BLaER1 treated with 17β-estradiol and CSF1 and Interleukin-3, amounts not matched to agents 10 nM and 100 nM (cell line): ENCODE measurements at regions not wholly inside any gene's neighbourhood (a gene's known extent, or its start where the extent isn't known, plus 50 kb on each side); places are given as distances from the start of the nearest gene placed in this dataset.
"Not testable (repeated sequence)": the region's sequence is repeated elsewhere in the genome, so short reads cannot be mapped to it uniquely, and the experiment has no call there.

Experiments used
- H3K27ac ChIP-seq, 11 experiments: shearing (Covaris generic); formaldehyde crosslinking; 2 replicates each; pipeline ENCODE4 v1.8.1; 2022
- H3K27me3 ChIP-seq, 11 experiments: shearing (Covaris generic); formaldehyde crosslinking; 2 replicates each; pipeline ENCODE4 v1.8.1; 2022
- H3K36me3 ChIP-seq, 11 experiments: shearing (Covaris generic); formaldehyde crosslinking; 2 replicates each; pipeline ENCODE4 v1.8.1; 2022
- H3K4me1 ChIP-seq, 10 experiments: shearing (Covaris generic); formaldehyde crosslinking; 2 replicates each; pipeline ENCODE4 v1.8.1; 2022
- H3K4me2 ChIP-seq, 11 experiments: shearing (Covaris generic); formaldehyde crosslinking; 2 replicates each; pipeline ENCODE4 v1.8.1; 2022
- H3K4me3 ChIP-seq, 10 experiments: shearing (Covaris generic); formaldehyde crosslinking; 2 replicates each; pipeline ENCODE4 v1.8.1; 2022
- H3K9ac ChIP-seq, 11 experiments: shearing (Covaris generic); formaldehyde crosslinking; 2 replicates each; pipeline ENCODE4 v1.8.1; 2022
- H3K9me3 ChIP-seq, 11 experiments: shearing (Covaris generic); formaldehyde crosslinking; replicated peaks in 1 of 11; 2 replicates each; pipeline ENCODE4 v1.8.1; 2022
- H4K20me1 ChIP-seq, 11 experiments: shearing (Covaris generic); formaldehyde crosslinking; 2 replicates each; pipeline ENCODE4 v1.8.1; 2022
- Cebpa-rat ChIP-seq, 11 experiments: shearing (Covaris generic); IDR thresholded peaks; 2 replicates each; pipeline ENCODE4 v1.8.1; 2022

DNA sequence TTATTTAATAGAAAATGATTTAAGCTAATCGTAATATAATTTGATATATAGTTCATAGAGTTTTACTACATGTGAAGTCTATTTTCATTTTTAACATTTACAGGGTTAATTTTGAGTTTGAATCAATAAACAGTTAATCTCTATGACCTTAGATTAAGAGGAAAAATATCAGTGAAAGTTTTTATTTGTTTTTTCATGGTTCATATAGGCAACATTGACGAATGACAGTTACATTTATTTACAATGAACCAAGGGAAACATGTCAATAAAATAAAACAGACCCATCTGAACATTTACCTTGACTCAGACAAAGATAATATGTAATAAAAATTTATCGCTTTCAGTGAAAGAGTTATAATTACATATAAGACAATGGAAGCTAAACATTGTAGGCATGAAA is 346.6 kb upstream of the SLITRK5 start:
- H3K4me2 ChIP-seq: no peak overlapping the region
- H3K4me1 ChIP-seq: no peaks in the 10 kb centered on the region
- H3K36me3 ChIP-seq: no peaks in the 10 kb centered on the region
- H3K27ac ChIP-seq: no peak overlapping the region
- H3K9me3 ChIP-seq: 0 out of 22 replicates have a peak, but pooled peaks cover 0 to 3% (median 0%) of the 10 kb centered on the region in 11 experiments
- no peak for TF ChIP-seq Cebpa-rat (IDR thresholded peaks at IDR 0.05)
- no peaks in the 10 kb centered on the region for H4K20me1 ChIP-seq
- H3K27me3 ChIP-seq: no peaks in the 10 kb centered on the region
- H3K4me3 ChIP-seq: no peak overlapping the region
- no peak overlapping the region for H3K9ac ChIP-seq

DNA sequence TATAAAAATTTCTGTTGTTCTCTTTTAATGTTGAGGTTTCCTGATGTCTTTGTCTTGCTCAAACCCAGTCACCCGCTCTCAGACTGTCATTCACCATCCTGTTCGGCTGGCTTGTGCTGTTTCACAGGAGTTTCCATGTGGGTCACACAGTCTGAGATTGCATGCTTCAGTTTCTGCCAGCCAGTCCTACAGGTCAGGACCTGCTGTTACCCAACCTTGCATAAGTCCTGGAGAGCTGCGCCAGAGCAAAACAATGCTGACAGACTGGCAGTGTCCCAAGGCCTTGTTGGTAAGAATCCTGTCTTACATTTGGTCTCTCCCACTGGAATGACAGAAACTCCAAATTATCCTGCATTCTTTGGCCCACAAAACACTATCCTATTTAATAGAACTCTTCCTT is 340.0 kb upstream of the SLITRK5 start:
- Histone ChIP-seq H3K9ac (no peak overlapping the region), H3K4me2 (no peak overlapping the region), H4K20me1 (no peaks in the 10 kb centered on the region), H3K4me1 (no peaks in the 10 kb centered on the region), H3K27me3 (no peaks in the 10 kb centered on the region), H3K36me3 (no peaks in the 10 kb centered on the region), H3K9me3 (peaks cover 0 to 20% (median 5%) of the 10 kb centered on the region in 11 experiments; a peak in 9 of 22 replicates), H3K4me3 (no peak overlapping the region), H3K27ac (no peak overlapping the region)
- no peak for TF ChIP-seq Cebpa-rat (IDR thresholded peaks at IDR 0.05)

GRCh38 chr13:87333599-87333998 is 337.6 kb upstream of the SLITRK5 start:
- no peaks in the 10 kb centered on the region for H3K4me1 ChIP-seq
- peaks cover 0 to 20% (median 5%) of the 10 kb centered on the region in 11 experiments; a peak in 9 of 22 replicates for H3K9me3 ChIP-seq
- H3K27ac ChIP-seq: no peak overlapping the region
- no peak overlapping the region for H3K4me2 ChIP-seq
- H3K36me3 ChIP-seq: no peaks in the 10 kb centered on the region
- no peaks in the 10 kb centered on the region for H4K20me1 ChIP-seq
- H3K9ac ChIP-seq: no peak overlapping the region
- no peak overlapping the region for H3K4me3 ChIP-seq
- TF ChIP-seq Cebpa-rat (IDR thresholded peaks at IDR 0.05): no peak
- no peaks in the 10 kb centered on the region for H3K27me3 ChIP-seq

- no peaks in the 10 kb centered on the region for H3K4me1 ChIP-seq
- H3K4me2 ChIP-seq: no peak overlapping the region
- H3K9ac ChIP-seq: no peak overlapping the region
- no peaks in the 10 kb centered on the region for H3K27me3 ChIP-seq
- TF ChIP-seq Cebpa-rat (IDR thresholded peaks at IDR 0.05): no peak
- no peak overlapping the region for H3K27ac ChIP-seq
- no peak overlapping the region for H3K4me3 ChIP-seq
- H3K36me3 ChIP-seq: no peaks in the 10 kb centered on the region
- no peaks in the 10 kb centered on the region for H4K20me1 ChIP-seq
- peaks cover 0 to 20% (median 5%) of the 10 kb centered on the region in 11 experiments; a peak in 9 of 22 replicates for H3K9me3 ChIP-seq
Observed at GRCh38 chr13:87334176-87334575, 337.0 kb upstream of the SLITRK5 start.

DNA sequence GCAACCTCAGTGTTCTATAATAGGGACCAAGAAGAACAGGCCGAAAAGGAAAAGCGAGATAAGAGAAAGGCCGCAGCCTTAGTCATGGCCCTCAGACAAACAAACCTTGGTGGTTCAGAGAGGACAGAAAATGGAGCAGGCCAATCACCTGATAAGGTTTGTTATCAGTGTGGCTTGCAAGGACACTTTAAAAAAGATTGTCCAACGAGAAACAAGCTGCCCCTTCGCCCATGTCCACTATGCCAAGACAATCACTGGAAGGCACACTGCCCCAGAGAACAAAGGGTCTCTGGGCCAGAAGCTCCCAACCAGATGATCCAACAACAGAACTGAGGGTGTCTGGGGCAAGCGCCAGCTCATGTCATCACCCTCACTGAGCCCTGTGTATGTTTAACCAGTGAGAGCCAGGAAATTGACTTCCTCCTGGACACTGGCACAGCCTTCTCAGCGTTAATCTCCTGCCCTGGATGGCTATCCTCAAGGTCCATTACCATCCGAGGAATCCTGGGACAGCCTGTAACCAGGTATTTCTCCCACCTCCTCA is 334.8 kb upstream of the SLITRK5 start:
- not testable (repeated sequence) for H3K4me1 ChIP-seq, H3K27ac ChIP-seq, H4K20me1 ChIP-seq, H3K9ac ChIP-seq, H3K4me2 ChIP-seq, H3K36me3 ChIP-seq, H3K4me3 ChIP-seq, H3K27me3 ChIP-seq
- H3K9me3 ChIP-seq: peaks cover 0 to 20% (median 5%) of the 10 kb centered on the region in 11 experiments; a peak in 9 of 22 replicates

DNA sequence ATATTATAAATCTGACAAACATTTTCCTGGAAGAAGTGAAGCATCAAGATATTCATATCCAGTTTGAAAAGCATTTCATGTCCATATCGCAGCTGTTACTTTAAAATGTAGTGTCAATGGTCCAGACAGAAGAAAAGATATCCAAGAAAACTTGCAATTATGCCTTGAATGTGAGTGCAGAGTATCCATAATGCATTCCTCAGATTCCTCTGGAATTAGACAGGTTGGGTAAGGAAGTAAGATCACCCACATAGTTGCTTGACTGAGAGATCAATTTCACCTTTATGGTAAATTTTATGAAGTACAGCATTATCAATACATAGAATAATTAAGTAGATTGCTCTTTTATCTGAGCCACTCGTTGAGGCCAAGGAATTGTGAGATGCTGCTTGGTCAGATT is 327.0 kb upstream of the SLITRK5 start:
- Histone ChIP-seq H3K4me1 (no peaks in the 10 kb centered on the region), H3K36me3 (no peaks in the 10 kb centered on the region), H3K27me3 (no peaks in the 10 kb centered on the region), H3K27ac (no peak overlapping the region), H4K20me1 (no peaks in the 10 kb centered on the region), H3K4me3 (no peak overlapping the region), H3K9ac (no peak overlapping the region), H3K9me3 (no peaks in the 10 kb centered on the region), H3K4me2 (no peak overlapping the region)
- TF ChIP-seq Cebpa-rat (IDR thresholded peaks at IDR 0.05): no peak

DNA sequence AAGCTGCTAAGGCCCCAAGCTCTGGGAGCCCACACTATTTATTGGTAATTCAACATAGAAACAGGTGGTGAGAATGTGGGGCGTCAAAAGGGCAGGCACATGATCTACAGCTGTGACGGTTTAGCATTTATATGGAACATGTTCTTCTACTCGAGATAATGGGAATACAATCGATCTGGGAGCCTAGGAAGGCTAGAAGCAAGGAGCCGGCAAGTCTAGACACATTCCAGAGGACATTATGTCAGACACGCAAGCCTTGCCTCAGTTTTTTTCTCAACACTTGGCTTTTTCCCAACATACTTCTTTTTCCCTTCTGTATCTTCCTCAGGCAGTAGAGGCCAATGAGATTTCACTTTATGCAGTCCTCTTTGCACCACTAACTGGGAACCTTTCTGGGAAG is 315.7 kb upstream of the SLITRK5 start:
- Histone ChIP-seq H3K4me2 (no peak overlapping the region), H3K27me3 (no peaks in the 10 kb centered on the region), H3K9me3 (peaks cover 0 to 8% (median 0%) of the 10 kb centered on the region in 11 experiments; a peak in 2 of 22 replicates), H4K20me1 (no peaks in the 10 kb centered on the region), H3K4me3 (no peak overlapping the region), H3K27ac (no peak overlapping the region), H3K9ac (no peak overlapping the region), H3K36me3 (no peaks in the 10 kb centered on the region), H3K4me1 (no peaks in the 10 kb centered on the region)
- no peak for TF ChIP-seq Cebpa-rat (IDR thresholded peaks at IDR 0.05)

GRCh38 chr13:87356314-87356713 is 314.9 kb upstream of the SLITRK5 start:
- Histone ChIP-seq H4K20me1 (no peaks in the 10 kb centered on the region), H3K4me1 (no peaks in the 10 kb centered on the region), H3K27ac (no peak overlapping the region), H3K9ac (no peak overlapping the region), H3K36me3 (no peaks in the 10 kb centered on the region), H3K27me3 (no peaks in the 10 kb centered on the region), H3K4me3 (no peak overlapping the region), H3K4me2 (no peak overlapping the region), H3K9me3 (peaks cover 0 to 8% (median 0%) of the 10 kb centered on the region in 11 experiments; a peak in 2 of 22 replicates)
- TF ChIP-seq Cebpa-rat (IDR thresholded peaks at IDR 0.05): no peak

- Histone ChIP-seq H3K4me2 (no peak overlapping the region), H3K27me3 (no peaks in the 10 kb centered on the region), H3K9me3 (peaks cover 0 to 8% (median 0%) of the 10 kb centered on the region in 11 experiments; a peak in 2 of 22 replicates), H4K20me1 (no peaks in the 10 kb centered on the region), H3K27ac (no peak overlapping the region), H3K36me3 (no peaks in the 10 kb centered on the region), H3K9ac (no peak overlapping the region), H3K4me1 (no peaks in the 10 kb centered on the region), H3K4me3 (no peak overlapping the region)
- no peak for TF ChIP-seq Cebpa-rat (IDR thresholded peaks at IDR 0.05)
Observed at GRCh38 chr13:87358319-87358718, 312.9 kb upstream of the SLITRK5 start.

DNA sequence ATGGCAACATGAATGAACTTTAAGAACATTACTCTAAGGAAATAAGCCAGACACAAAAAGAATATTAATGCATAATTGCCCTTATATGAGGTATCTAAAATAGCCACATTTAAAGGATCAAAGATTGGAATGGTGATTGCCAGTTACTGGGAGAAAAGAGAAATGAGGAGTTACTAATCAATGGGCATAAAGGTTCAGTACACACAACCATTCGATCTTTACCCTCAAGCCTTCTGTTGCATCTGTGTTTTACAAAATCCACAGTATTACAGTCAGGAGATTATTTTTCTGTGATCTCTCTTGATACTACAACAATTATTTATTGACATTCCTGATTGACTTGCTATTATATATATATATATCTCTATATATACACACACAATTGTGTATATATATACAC is 310.0 kb upstream of the SLITRK5 start:
- no peaks in the 10 kb centered on the region for H3K27me3 ChIP-seq
- H3K4me2 ChIP-seq: no peak overlapping the region
- no peaks in the 10 kb centered on the region for H3K9me3 ChIP-seq
- no peak for TF ChIP-seq Cebpa-rat (IDR thresholded peaks at IDR 0.05)
- no peak overlapping the region for H3K4me3 ChIP-seq
- no peak overlapping the region for H3K9ac ChIP-seq
- H3K36me3 ChIP-seq: no peaks in the 10 kb centered on the region
- no peaks in the 10 kb centered on the region for H4K20me1 ChIP-seq
- no peaks in the 10 kb centered on the region for H3K4me1 ChIP-seq
- H3K27ac ChIP-seq: no peak overlapping the region
